LNCaP clone FGC (cell line): ENCODE measurements at regions not wholly inside any gene's neighbourhood (a gene's known extent, or its start where the extent isn't known, plus 50 kb on each side); places are given as distances from the start of the nearest gene placed in this dataset.
A peak's percentile ranks its signal among the peaks of the same experiment; 100 is the strongest.

ENCODE experiments used
- DNase-seq: peaks from one replicate; pipeline ENCODE4 v3.0.0-alpha.2; 2011; ENCODE audit warnings: low read depth
- H3K4me3 ChIP-seq: 2 replicates; pipeline ENCODE4 v1.5.1; 2011; ENCODE audit warnings: mild to moderate bottlenecking, low read depth, low read length, control low read depth
- TF ChIP-seq, protein P1 (sequence below): IDR thresholded peaks from 2 replicates; pipeline ENCODE4 v1.5.1; 2012; ENCODE audit warnings: mild to moderate bottlenecking; ENCODE audit not compliant: control insufficient read depth, insufficient read depth; ENCODE audit errors: extremely low read depth

DNA sequence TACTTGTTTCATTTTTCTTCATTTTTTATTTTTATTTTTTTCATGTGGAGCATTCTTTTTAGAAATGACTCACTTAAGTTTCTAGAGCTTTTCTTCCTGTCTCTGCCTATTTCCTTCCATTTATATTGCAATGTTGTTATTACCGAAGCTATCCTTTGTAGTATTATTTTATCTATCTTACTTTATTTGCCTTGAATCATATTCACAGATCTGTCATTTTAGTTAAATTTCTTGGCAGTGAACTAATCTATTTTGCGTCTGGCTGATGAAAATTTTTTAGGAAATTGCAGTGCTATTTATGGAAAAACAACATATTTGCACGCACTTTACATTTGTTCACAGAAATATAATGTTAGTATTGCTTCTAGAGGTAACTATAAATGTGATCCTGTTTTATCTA, 956.9 kb upstream of the SLC39A10 start:
- TF ChIP-seq, protein P1, sequence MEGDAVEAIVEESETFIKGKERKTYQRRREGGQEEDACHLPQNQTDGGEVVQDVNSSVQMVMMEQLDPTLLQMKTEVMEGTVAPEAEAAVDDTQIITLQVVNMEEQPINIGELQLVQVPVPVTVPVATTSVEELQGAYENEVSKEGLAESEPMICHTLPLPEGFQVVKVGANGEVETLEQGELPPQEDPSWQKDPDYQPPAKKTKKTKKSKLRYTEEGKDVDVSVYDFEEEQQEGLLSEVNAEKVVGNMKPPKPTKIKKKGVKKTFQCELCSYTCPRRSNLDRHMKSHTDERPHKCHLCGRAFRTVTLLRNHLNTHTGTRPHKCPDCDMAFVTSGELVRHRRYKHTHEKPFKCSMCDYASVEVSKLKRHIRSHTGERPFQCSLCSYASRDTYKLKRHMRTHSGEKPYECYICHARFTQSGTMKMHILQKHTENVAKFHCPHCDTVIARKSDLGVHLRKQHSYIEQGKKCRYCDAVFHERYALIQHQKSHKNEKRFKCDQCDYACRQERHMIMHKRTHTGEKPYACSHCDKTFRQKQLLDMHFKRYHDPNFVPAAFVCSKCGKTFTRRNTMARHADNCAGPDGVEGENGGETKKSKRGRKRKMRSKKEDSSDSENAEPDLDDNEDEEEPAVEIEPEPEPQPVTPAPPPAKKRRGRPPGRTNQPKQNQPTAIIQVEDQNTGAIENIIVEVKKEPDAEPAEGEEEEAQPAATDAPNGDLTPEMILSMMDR = no peak
- H3K4me3 ChIP-seq = no peak overlapping the region

DNA sequence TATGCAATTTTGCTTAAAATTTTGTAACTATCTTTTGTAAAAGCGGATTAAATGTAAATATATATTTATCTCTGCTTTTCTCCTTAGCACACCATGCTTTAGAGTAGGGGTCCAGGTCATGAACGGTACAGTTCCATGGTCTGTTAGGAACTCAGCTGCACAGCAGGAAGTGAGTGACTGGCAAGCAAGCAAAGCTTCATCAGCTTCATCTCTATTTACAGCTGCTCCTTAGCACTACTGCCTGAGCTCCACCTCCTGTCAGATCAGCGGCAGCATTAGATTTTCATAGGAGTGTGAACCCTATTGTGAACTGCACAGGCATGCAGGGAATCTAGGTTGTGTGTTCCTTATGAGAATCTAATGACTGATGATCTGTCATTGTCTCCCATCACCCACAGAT, 959.0 kb upstream of the SLC39A10 start:
- H3K4me3 ChIP-seq = no peak overlapping the region
- no peak for DNase-seq
- TF ChIP-seq, protein P1 = no peak

More for the DNA sequence above, 956.9 kb upstream of the SLC39A10 start:
- no peak for DNase-seq

DNA sequence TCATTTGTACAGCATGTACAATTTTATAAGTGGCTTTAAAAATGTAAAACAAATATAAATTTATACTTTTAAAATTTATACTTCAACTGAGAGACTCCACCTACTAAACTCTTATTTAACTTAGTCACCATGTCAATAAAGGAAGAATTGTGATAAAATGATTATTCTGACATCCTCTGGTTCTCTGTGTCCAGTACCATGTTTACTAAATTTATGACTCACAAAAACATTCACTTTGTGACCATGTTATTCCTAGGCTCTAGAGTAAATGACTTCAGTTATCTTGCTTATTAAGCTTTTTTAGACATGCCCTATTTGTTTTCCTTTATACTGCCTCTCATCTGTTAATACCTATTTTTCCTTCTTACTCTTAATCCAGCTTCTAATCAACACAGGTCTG, 959.6 kb upstream of the SLC39A10 start:
- no peak for DNase-seq
- TF ChIP-seq, protein P1 = no peak
- H3K4me3 ChIP-seq = no peak overlapping the region

DNA sequence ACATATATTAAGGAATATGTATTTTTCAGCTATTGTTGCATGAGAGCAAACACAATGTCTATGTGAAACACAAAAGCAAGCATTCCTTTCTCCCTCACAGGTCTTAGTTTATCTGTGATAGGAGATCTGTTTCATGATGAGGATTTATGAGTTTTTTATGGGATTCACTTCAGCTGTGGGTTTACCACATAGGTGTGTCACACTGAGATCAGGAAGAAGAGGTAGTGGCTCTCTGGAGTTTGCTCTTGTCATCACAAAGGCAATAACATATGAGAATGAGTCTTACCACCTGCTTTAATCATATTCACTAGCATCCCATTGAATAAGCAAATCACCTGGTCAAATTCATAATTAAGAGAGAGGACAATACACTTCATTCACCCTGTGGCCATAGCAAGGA, 960.3 kb upstream of the SLC39A10 start:
- no peak overlapping the region for H3K4me3 ChIP-seq
- TF ChIP-seq, protein P1 = no peak
- DNase-seq = peak; percentile 25

DNA sequence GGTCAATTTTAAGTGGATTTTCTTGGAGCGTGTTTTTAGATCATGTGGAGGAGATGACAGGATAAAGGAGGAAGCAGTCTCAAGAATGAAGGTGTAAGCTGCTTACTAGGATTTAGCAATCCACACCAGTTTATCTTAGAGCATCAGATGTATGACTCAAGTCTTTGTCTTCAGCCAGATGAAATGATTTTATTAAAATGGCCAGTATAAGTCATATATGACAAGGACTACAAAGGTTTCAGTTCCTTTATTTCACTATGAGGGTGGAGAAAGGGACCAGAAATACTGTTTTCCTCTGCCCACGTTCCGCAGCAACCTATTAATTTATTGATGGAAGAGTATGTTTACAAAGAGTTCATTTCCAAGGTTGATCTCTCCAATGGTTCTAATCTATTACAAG, 970.5 kb upstream of the SLC39A10 start:
- TF ChIP-seq, protein P1 = no peak
- DNase-seq = no peak
- H3K4me3 ChIP-seq = no peak overlapping the region

DNA sequence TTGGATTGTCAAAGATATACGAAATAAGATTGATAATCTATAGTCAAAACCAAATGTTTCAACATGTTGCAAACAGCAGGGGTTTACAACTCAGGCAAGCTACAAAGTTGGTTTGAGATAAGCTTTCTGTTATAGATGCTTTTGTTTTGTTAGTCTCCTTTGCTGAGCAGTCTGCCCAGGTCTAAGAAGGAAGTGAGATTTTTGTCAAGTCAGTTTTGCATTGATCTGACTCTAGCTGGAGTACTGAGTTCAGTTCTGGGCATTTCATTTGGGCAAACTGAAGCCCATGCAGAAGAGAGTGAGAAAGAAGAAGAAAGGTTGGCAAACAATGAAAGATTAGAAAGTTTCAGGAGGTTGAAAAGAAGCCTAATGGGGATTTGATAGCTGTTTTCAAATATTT, 983.0 kb upstream of the SLC39A10 start:
- DNase-seq = no peak
- H3K4me3 ChIP-seq = no peak overlapping the region
- TF ChIP-seq, protein P1 = no peak

DNA sequence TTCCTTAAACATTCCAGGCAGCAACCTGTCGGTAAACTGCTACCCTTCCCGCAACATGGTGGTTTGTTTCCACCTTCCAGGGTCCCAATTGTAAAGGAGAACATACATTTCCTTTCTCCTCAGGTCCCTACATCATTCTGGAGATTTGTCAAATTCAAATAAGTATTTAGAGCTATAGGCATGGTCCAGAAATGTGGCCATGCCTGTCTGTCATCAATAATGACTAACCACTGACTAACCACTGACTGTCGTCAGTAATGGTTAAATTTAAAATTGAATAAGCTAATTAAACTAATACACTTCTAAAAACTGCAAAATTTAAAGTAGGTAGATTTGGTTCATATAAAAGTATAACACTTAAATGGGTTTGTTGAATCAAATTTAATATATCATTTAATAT, 984.0 kb upstream of the SLC39A10 start:
- H3K4me3 ChIP-seq = no peak overlapping the region
- TF ChIP-seq, protein P1 = no peak
- no peak for DNase-seq
